Trophoblast cell (in vitro differentiated cells and primary cell): ENCODE measurements at regions not wholly inside any gene's neighbourhood (a gene's known extent, or its start where the extent isn't known, plus 50 kb on each side); places are given as distances from the start of the nearest gene placed in this dataset.

ENCODE experiments used
- DNase-seq, 2 donors: peaks; one replicate each; pipeline ENCODE4 v3.0.0-alpha.2; 2016
- H2AFZ ChIP-seq: 2 replicates; pipeline ENCODE4 v1.6.1; 2013; ENCODE audit warnings: low read length, moderate library complexity, mild to moderate bottlenecking; ENCODE audit not compliant: insufficient read depth, poor library complexity
- H2AK5ac ChIP-seq: 2 replicates; pipeline ENCODE4 v1.6.1; 2013; ENCODE audit warnings: mild to moderate bottlenecking, low read length
- H2BK120ac ChIP-seq: 2 replicates; pipeline ENCODE4 v1.6.1; 2013; ENCODE audit warnings: low read length, mild to moderate bottlenecking, moderate library complexity; ENCODE audit not compliant: insufficient read depth, poor library complexity
- H2BK12ac ChIP-seq: 2 replicates; pipeline ENCODE4 v1.6.1; 2013; ENCODE audit warnings: mild to moderate bottlenecking, low read length, moderate library complexity
- H2BK5ac ChIP-seq: 2 replicates; pipeline ENCODE4 v1.6.1; 2013; ENCODE audit warnings: low read length, low read depth, moderate library complexity, mild to moderate bottlenecking; ENCODE audit not compliant: poor library complexity
- H3K14ac ChIP-seq: 2 replicates; pipeline ENCODE4 v1.6.1; 2013; ENCODE audit warnings: mild to moderate bottlenecking, low read length
- H3K18ac ChIP-seq: 2 replicates; pipeline ENCODE4 v1.6.1; 2013; ENCODE audit warnings: mild to moderate bottlenecking, low read length
- H3K23ac ChIP-seq: 2 replicates; pipeline ENCODE4 v1.6.1; 2013; ENCODE audit warnings: low read length
- H3K27ac ChIP-seq: 2 replicates; pipeline ENCODE4 v1.5.1; 2013; ENCODE audit warnings: low read depth, mild to moderate bottlenecking, inconsistent platforms, low read length, moderate library complexity
- H3K27me3 ChIP-seq: 2 replicates; pipeline ENCODE4 v1.6.1; 2013; ENCODE audit warnings: inconsistent platforms, mild to moderate bottlenecking, low read length, moderate library complexity; ENCODE audit not compliant: insufficient read depth
- H3K36me3 ChIP-seq, 2 experiments: 1 replicate in 1 of 2; 2 replicates in 1 of 2; pipeline ENCODE4 v1.6.1; 2013; ENCODE audit warnings: low read length in 2 of 2, mild to moderate bottlenecking in 2 of 2, moderate library complexity in 1 of 2; ENCODE audit not compliant: insufficient read depth in 2 of 2, control insufficient read depth in 1 of 2
- H3K4ac ChIP-seq: 2 replicates; pipeline ENCODE4 v1.6.1; 2013; ENCODE audit warnings: low read depth, mild to moderate bottlenecking, low read length, moderate library complexity
- H3K4me1 ChIP-seq, 2 experiments: 1 replicate in 1 of 2; 2 replicates in 1 of 2; pipeline ENCODE4 v1.6.1; 2013; ENCODE audit warnings: low read length in 2 of 2, mild to moderate bottlenecking in 2 of 2, moderate library complexity in 1 of 2; ENCODE audit not compliant: insufficient read depth in 2 of 2, control insufficient read depth in 1 of 2
- H3K4me2 ChIP-seq: 2 replicates; pipeline ENCODE4 v1.6.1; 2013; ENCODE audit warnings: inconsistent platforms, mild to moderate bottlenecking, low read length, moderate library complexity
- H3K4me3 ChIP-seq: 2 replicates; pipeline ENCODE4 v1.5.1; 2013; ENCODE audit warnings: mild to moderate bottlenecking, low read depth, low read length, inconsistent platforms
- H3K79me1 ChIP-seq: one replicate; pipeline ENCODE4 v1.6.1; 2013; ENCODE audit warnings: low read length
- H3K79me2 ChIP-seq: 2 replicates; pipeline ENCODE4 v1.6.1; 2013; ENCODE audit warnings: low read length, mild to moderate bottlenecking; ENCODE audit not compliant: control insufficient read depth, insufficient read depth, poor library complexity
- H3K9ac ChIP-seq: 2 replicates; pipeline ENCODE4 v1.6.1; 2013; ENCODE audit warnings: mild to moderate bottlenecking, low read length
- H3K9me3 ChIP-seq: 2 replicates; pipeline ENCODE4 v1.6.1; 2013; ENCODE audit warnings: low read depth, mild to moderate bottlenecking, control low read depth, inconsistent platforms, low read length; ENCODE audit not compliant: insufficient read depth
- H4K12ac ChIP-seq: 2 replicates; pipeline ENCODE4 v1.6.1; 2013; ENCODE audit warnings: low read depth, mild to moderate bottlenecking, low read length, moderate library complexity
- H4K8ac ChIP-seq: 2 replicates; pipeline ENCODE4 v1.6.1; 2013; ENCODE audit warnings: low read depth, mild to moderate bottlenecking, low read length, moderate library complexity
- H4K91ac ChIP-seq: one replicate; pipeline ENCODE4 v1.6.1; 2013; ENCODE audit warnings: low read depth, mild to moderate bottlenecking, low read length, moderate library complexity
- WGBS: extraction: QIAGEN DNeasy Blood & Tissue Kit; methylation state at CpG from one replicate; pipeline ENCODE4 v1.1.7; 2013; ENCODE audit warnings: missing lambda C conversion rate; ENCODE audit not compliant: insufficient read length, insufficient coverage; ENCODE audit errors: extremely low coverage; 5-methylcytosine and 5-hydroxymethylcytosine counted together

- no peaks in the 10 kb centered on the region for H3K4me1 ChIP-seq
- no peaks in the 10 kb centered on the region for H3K79me2 ChIP-seq
- no peak overlapping the region for H3K14ac ChIP-seq
- WGBS = no CpG with 5 or more reads among the region's 7 CpGs
- no peak overlapping the region for H2BK120ac ChIP-seq
- H4K8ac ChIP-seq = no peak overlapping the region
- H2AK5ac ChIP-seq = no peak overlapping the region
- no peak overlapping the region for H3K23ac ChIP-seq
- H3K27ac ChIP-seq = no peak overlapping the region
- no peak overlapping the region for H3K18ac ChIP-seq
- no peak overlapping the region for H2BK12ac ChIP-seq
- H2BK5ac ChIP-seq = no peak overlapping the region
- no peaks in the 10 kb centered on the region for H3K36me3 ChIP-seq
- peak in 1 of 2 donors; percentile 1 for DNase-seq
- no peak overlapping the region for H4K12ac ChIP-seq
- H2AFZ ChIP-seq = no peak overlapping the region
- H3K79me1 ChIP-seq = no peaks in the 10 kb centered on the region
- H3K9me3 ChIP-seq = no peaks in the 10 kb centered on the region
- H3K9ac ChIP-seq = no peak overlapping the region
- H4K91ac ChIP-seq = no peak overlapping the region
- no peak overlapping the region for H3K4ac ChIP-seq
- peaks cover 21% of the 10 kb centered on the region for H3K27me3 ChIP-seq
- H3K4me2 ChIP-seq = no peak overlapping the region
- H3K4me3 ChIP-seq = no peak overlapping the region
Observed at GRCh38 chr13:111531505-111531904, 211.1 kb downstream of the TEX29 start.

GRCh38 chr13:111532111-111532510, 211.7 kb downstream of the TEX29 start:
- Histone ChIP-seq H3K27me3 (peaks cover 21% of the 10 kb centered on the region), H4K91ac (no peak overlapping the region), H2BK5ac (no peak overlapping the region), H4K12ac (no peak overlapping the region), H3K23ac (no peak overlapping the region), H2BK120ac (no peak overlapping the region), H3K4me1 (no peaks in the 10 kb centered on the region), H3K4ac (no peak overlapping the region), H2AFZ (no peak overlapping the region), H2AK5ac (no peak overlapping the region), H3K4me3 (no peak overlapping the region), H3K79me1 (no peaks in the 10 kb centered on the region), H3K9ac (no peak overlapping the region), H3K36me3 (no peaks in the 10 kb centered on the region), H3K4me2 (no peak overlapping the region), H3K18ac (no peak overlapping the region), H3K9me3 (no peaks in the 10 kb centered on the region), H3K27ac (no peak overlapping the region), H2BK12ac (no peak overlapping the region), H4K8ac (no peak overlapping the region), H3K79me2 (no peaks in the 10 kb centered on the region), H3K14ac (no peak overlapping the region)
- DNase-seq = no peak
- WGBS = no CpG with 5 or more reads among the region's 9 CpGs

- Histone ChIP-seq H3K18ac (no peak overlapping the region), H3K36me3 (no peaks in the 10 kb centered on the region), H4K91ac (no peak overlapping the region), H3K79me1 (no peaks in the 10 kb centered on the region), H3K4me1 (no peaks in the 10 kb centered on the region), H2BK120ac (no peak overlapping the region), H3K27ac (no peak overlapping the region), H2AK5ac (no peak overlapping the region), H3K9me3 (no peaks in the 10 kb centered on the region), H2BK5ac (no peak overlapping the region), H3K14ac (no peak overlapping the region), H3K79me2 (no peaks in the 10 kb centered on the region), H3K4ac (no peak overlapping the region), H3K27me3 (peaks cover 21% of the 10 kb centered on the region), H3K4me3 (no peak overlapping the region), H2BK12ac (no peak overlapping the region), H3K23ac (no peak overlapping the region), H2AFZ (no peak overlapping the region), H4K8ac (no peak overlapping the region), H3K9ac (no peak overlapping the region), H4K12ac (no peak overlapping the region), H3K4me2 (no peak overlapping the region)
- DNase-seq = no peak
- WGBS = no CpG with 5 or more reads among the region's 10 CpGs
Observed at GRCh38 chr13:111533900-111534683, 213.7 kb downstream of the TEX29 start.

GRCh38 chr13:111534751-111535522, 214.5 kb downstream of the TEX29 start:
- no peak overlapping the region for H3K18ac ChIP-seq
- no peak overlapping the region for H4K91ac ChIP-seq
- no peak overlapping the region for H3K14ac ChIP-seq
- WGBS = no CpG with 5 or more reads among the region's 24 CpGs
- no peaks in the 10 kb centered on the region for H3K9me3 ChIP-seq
- H3K27ac ChIP-seq = no peak overlapping the region
- H3K27me3 ChIP-seq = peaks cover 21% of the 10 kb centered on the region
- H3K23ac ChIP-seq = no peak overlapping the region
- no peak overlapping the region for H2BK120ac ChIP-seq
- H2BK12ac ChIP-seq = no peak overlapping the region
- H3K79me1 ChIP-seq = no peaks in the 10 kb centered on the region
- no peak for DNase-seq
- no peak overlapping the region for H2AFZ ChIP-seq
- H3K4ac ChIP-seq = no peak overlapping the region
- no peaks in the 10 kb centered on the region for H3K4me1 ChIP-seq
- H4K8ac ChIP-seq = no peak overlapping the region
- H4K12ac ChIP-seq = no peak overlapping the region
- H2BK5ac ChIP-seq = no peak overlapping the region
- H3K4me3 ChIP-seq = no peak overlapping the region
- H3K4me2 ChIP-seq = no peak overlapping the region
- H3K79me2 ChIP-seq = no peaks in the 10 kb centered on the region
- H3K36me3 ChIP-seq = no peaks in the 10 kb centered on the region
- H3K9ac ChIP-seq = no peak overlapping the region
- no peak overlapping the region for H2AK5ac ChIP-seq
